Neuronal stem cell (in vitro differentiated cells): ENCODE measurements at regions not wholly inside any gene's neighbourhood (a gene's known extent, or its start where the extent isn't known, plus 50 kb on each side); places are given as distances from the start of the nearest gene placed in this dataset.

Experiments
- DNase-seq: peaks from one replicate; pipeline ENCODE4 v3.0.0-alpha.2; 2013; ENCODE audit warnings: low spot score
- H2AFZ ChIP-seq: one replicate; pipeline ENCODE4 v1.6.1; 2013; ENCODE audit warnings: mild to moderate bottlenecking, low read length, inconsistent platforms
- H2AK5ac ChIP-seq: 2 replicates; pipeline ENCODE4 v1.6.1; 2013; ENCODE audit warnings: low read depth, mild to moderate bottlenecking, inconsistent platforms, low read length, moderate library complexity, mixed read lengths
- H2BK120ac ChIP-seq: 2 replicates; pipeline ENCODE4 v1.6.1; 2013; ENCODE audit warnings: low read depth, mild to moderate bottlenecking, inconsistent platforms, low read length, moderate library complexity, mixed read lengths
- H2BK12ac ChIP-seq: one replicate; pipeline ENCODE4 v1.6.1; 2013; ENCODE audit warnings: low read length, inconsistent platforms
- H2BK15ac ChIP-seq: 2 replicates; pipeline ENCODE4 v1.6.1; 2013; ENCODE audit warnings: mild to moderate bottlenecking, low read length, inconsistent platforms, mixed read lengths
- H2BK5ac ChIP-seq: one replicate; pipeline ENCODE4 v1.6.1; 2013; ENCODE audit warnings: inconsistent platforms, mild to moderate bottlenecking, low read length, moderate library complexity
- H3K14ac ChIP-seq: one replicate; pipeline ENCODE4 v1.6.1; 2013; ENCODE audit warnings: low read length, inconsistent platforms
- H3K18ac ChIP-seq: 2 replicates; pipeline ENCODE4 v1.6.1; 2013; ENCODE audit warnings: low read length, inconsistent platforms
- H3K23ac ChIP-seq: 2 replicates; pipeline ENCODE4 v1.6.1; 2013; ENCODE audit warnings: low read depth, mild to moderate bottlenecking, mixed read lengths, low read length, inconsistent platforms; ENCODE audit not compliant: poor library complexity
- H3K27ac ChIP-seq: replicated peaks from 3 replicates; pipeline ENCODE4 v1.5.1; 2013; ENCODE audit warnings: low read length, inconsistent platforms
- H3K27me3 ChIP-seq, 3 experiments: 2 replicates each; pipeline ENCODE4 v1.6.1; 2013; ENCODE audit warnings: low read length in 3 of 3, mild to moderate bottlenecking in 2 of 3, inconsistent platforms in 1 of 3, low read depth in 1 of 3, mixed read lengths in 1 of 3, moderate library complexity in 1 of 3; ENCODE audit not compliant: control insufficient read depth in 3 of 3, insufficient read depth in 3 of 3
- H3K36me3 ChIP-seq, 2 donors: replicated peaks in 1 of 2; 2 replicates each; pipeline ENCODE4 v1.6.1; 2013; ENCODE audit warnings: low read length in 2 of 2; ENCODE audit not compliant: control insufficient read depth in 2 of 2, insufficient read depth in 2 of 2
- H3K4ac ChIP-seq: 2 replicates; pipeline ENCODE4 v1.6.1; 2013; ENCODE audit warnings: inconsistent platforms, mild to moderate bottlenecking, low read length, moderate library complexity
- H3K4me1 ChIP-seq, 2 donors: 1 replicate in 1 of 2; 2 replicates in 1 of 2; pipeline ENCODE4 v1.6.1; 2013; ENCODE audit warnings: low read length in 2 of 2, low read depth in 1 of 2; ENCODE audit not compliant: control insufficient read depth in 2 of 2, insufficient read depth in 1 of 2
- H3K4me2 ChIP-seq: one replicate; pipeline ENCODE4 v1.6.1; 2013; ENCODE audit warnings: mild to moderate bottlenecking, low read length, inconsistent platforms; ENCODE audit not compliant: insufficient read depth, poor library complexity, severe bottlenecking
- H3K4me3 ChIP-seq, 2 donors: 2 replicates each; pipeline ENCODE4 v1.5.1; 2013; ENCODE audit warnings: low read length in 2 of 2, mild to moderate bottlenecking in 2 of 2, inconsistent platforms in 1 of 2, moderate library complexity in 1 of 2
- H3K79me1 ChIP-seq: one replicate; pipeline ENCODE4 v1.6.1; 2013; ENCODE audit warnings: low read depth, mild to moderate bottlenecking, inconsistent platforms, low read length, moderate library complexity
- H3K9ac ChIP-seq: one replicate; pipeline ENCODE4 v1.6.1; 2013; ENCODE audit warnings: mild to moderate bottlenecking, low read depth, low read length, inconsistent platforms; ENCODE audit not compliant: poor library complexity
- H3K9me3 ChIP-seq, 2 donors: replicated peaks in 1 of 2; 2 replicates each; pipeline versions ENCODE3 to v1.6.1; 2013; ENCODE audit warnings: low read length in 2 of 2, mild to moderate bottlenecking in 2 of 2, inconsistent platforms in 1 of 2, low read depth in 1 of 2, mixed read lengths in 1 of 2, moderate library complexity in 1 of 2; ENCODE audit not compliant: control insufficient read depth in 2 of 2, insufficient read depth in 1 of 2
- H4K8ac ChIP-seq: one replicate; pipeline ENCODE4 v1.6.1; 2013; ENCODE audit warnings: low read depth, mild to moderate bottlenecking, inconsistent platforms, low read length, moderate library complexity
- H4K91ac ChIP-seq: one replicate; pipeline ENCODE4 v1.6.1; 2013; ENCODE audit warnings: low read length, low read depth, mild to moderate bottlenecking, inconsistent platforms; ENCODE audit not compliant: poor library complexity
- WGBS, 2 donors: extraction: QIAGEN DNeasy Blood & Tissue Kit; methylation state at CpG; one replicate each; pipeline ENCODE4 v1.1.7; 2013; ENCODE audit warnings: missing lambda C conversion rate in 2 of 2, mixed read lengths in 1 of 2; ENCODE audit not compliant: insufficient read length in 2 of 2, insufficient replicate concordance in 1 of 2; ENCODE audit errors: extremely low coverage in 2 of 2; 5-methylcytosine and 5-hydroxymethylcytosine counted together

- H3K23ac ChIP-seq = no peak overlapping the region
- no peak overlapping the region for H3K4me2 ChIP-seq
- H2BK15ac ChIP-seq = no peak overlapping the region
- H2AK5ac ChIP-seq = no peak overlapping the region
- H3K9ac ChIP-seq = no peak overlapping the region
- WGBS, 2 donors = no CpG with 5 or more reads among the region's 3 CpGs
- DNase-seq = no peak
- no peak overlapping the region for H4K91ac ChIP-seq
- H3K27ac ChIP-seq = no peak overlapping the region
- H3K18ac ChIP-seq = no peak overlapping the region
- H3K4me3 ChIP-seq = no peak overlapping the region
- H2AFZ ChIP-seq = no peak overlapping the region
- H3K36me3 ChIP-seq = no peaks in the 10 kb centered on the region
- H3K14ac ChIP-seq = no peak overlapping the region
- H3K4ac ChIP-seq = no peak overlapping the region
- H3K4me1 ChIP-seq = peaks cover 0 to 1% of the 10 kb centered on the region in 2 donors
- no peaks in the 10 kb centered on the region for H3K27me3 ChIP-seq
- H2BK12ac ChIP-seq = no peak overlapping the region
- H4K8ac ChIP-seq = no peak overlapping the region
- no peak overlapping the region for H2BK5ac ChIP-seq
- no peak overlapping the region for H2BK120ac ChIP-seq
- H3K79me1 ChIP-seq = no peaks in the 10 kb centered on the region
- H3K9me3 ChIP-seq = peaks cover 2 to 8% of the 10 kb centered on the region in 2 donors
Observed at GRCh38 chr5:125604104-125604503, 819.1 kb upstream of the GRAMD2B start.

GRCh38 chr5:125607018-125607417 lies 816.2 kb upstream of the GRAMD2B start:
- Histone ChIP-seq H3K36me3 (no peaks in the 10 kb centered on the region), H2BK12ac (no peak overlapping the region), H2AFZ (no peak overlapping the region), H2BK5ac (no peak overlapping the region), H3K4me3 (no peak overlapping the region), H3K79me1 (no peaks in the 10 kb centered on the region), H2BK15ac (no peak overlapping the region), H3K4ac (no peak overlapping the region), H3K27me3 (no peaks in the 10 kb centered on the region), H3K27ac (no peak overlapping the region), H3K23ac (no peak overlapping the region), H2BK120ac (no peak overlapping the region), H4K91ac (no peak overlapping the region), H3K9ac (no peak overlapping the region), H3K14ac (no peak overlapping the region), H4K8ac (no peak overlapping the region), H3K4me2 (no peak overlapping the region), H3K4me1 (no peaks in the 10 kb centered on the region), H3K18ac (no peak overlapping the region), H3K9me3 (peaks cover 2 to 8% of the 10 kb centered on the region in 2 donors), H2AK5ac (no peak overlapping the region)
- no peak for DNase-seq
- no CpG with 5 or more reads among the region's 2 CpGs for WGBS, 2 donors

DNA sequence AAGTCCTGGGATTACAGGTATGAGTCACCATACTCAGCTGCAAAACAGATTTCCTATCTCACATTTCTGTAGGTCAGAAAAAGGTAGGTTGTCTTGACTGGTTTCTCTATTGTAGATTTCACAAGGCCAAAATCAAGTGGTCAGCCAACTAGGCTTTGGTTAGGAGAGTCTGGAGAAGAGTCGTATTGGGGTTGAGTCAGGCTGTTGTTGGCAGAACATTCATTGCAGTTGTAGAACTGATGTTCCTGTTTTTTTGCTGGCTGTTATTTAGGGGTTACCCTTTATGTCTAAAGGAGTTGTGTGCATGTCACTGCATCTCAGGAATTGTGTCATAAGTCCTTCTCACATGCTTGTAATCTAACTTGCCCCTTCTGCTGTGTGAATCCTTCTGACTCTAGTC lies 814.2 kb upstream of the GRAMD2B start:
- WGBS, 2 donors = no CpG with 5 or more reads among the region's 1 CpG
- no peak overlapping the region for H2BK5ac ChIP-seq

GRCh38 chr5:125610892-125611291 lies 812.3 kb upstream of the GRAMD2B start:
- no peak overlapping the region for H3K27ac ChIP-seq
- no peaks in the 10 kb centered on the region for H3K27me3 ChIP-seq
- no peak overlapping the region for H4K91ac ChIP-seq
- no peak overlapping the region for H2AK5ac ChIP-seq
- H4K8ac ChIP-seq = no peak overlapping the region
- no peak overlapping the region for H2BK120ac ChIP-seq
- H3K23ac ChIP-seq = no peak overlapping the region
- no peaks in the 10 kb centered on the region for H3K79me1 ChIP-seq
- H3K14ac ChIP-seq = no peak overlapping the region
- no peak for DNase-seq
- H3K9me3 ChIP-seq = peaks cover 2 to 6% of the 10 kb centered on the region in 2 donors
- H2BK15ac ChIP-seq = no peak overlapping the region
- H3K4ac ChIP-seq = no peak overlapping the region
- no peak overlapping the region for H2BK5ac ChIP-seq
- no peaks in the 10 kb centered on the region for H3K4me1 ChIP-seq
- WGBS, 2 donors = no CpG with 5 or more reads among the region's 2 CpGs
- H3K18ac ChIP-seq = no peak overlapping the region
- H3K36me3 ChIP-seq = no peaks in the 10 kb centered on the region
- H3K9ac ChIP-seq = no peak overlapping the region
- H2BK12ac ChIP-seq = no peak overlapping the region
- H2AFZ ChIP-seq = no peak overlapping the region
- H3K4me2 ChIP-seq = no peak overlapping the region
- H3K4me3 ChIP-seq = no peak overlapping the region

More for the DNA sequence above, 814.2 kb upstream of the GRAMD2B start:
- Histone ChIP-seq H3K23ac (no peak overlapping the region), H3K4me3 (no peak overlapping the region), H3K27ac (no peak overlapping the region), H4K8ac (no peak overlapping the region), H3K4ac (no peak overlapping the region), H3K18ac (no peak overlapping the region), H2AFZ (no peak overlapping the region), H2BK15ac (no peak overlapping the region), H2BK12ac (no peak overlapping the region), H2BK120ac (no peak overlapping the region), H4K91ac (no peak overlapping the region), H3K79me1 (no peaks in the 10 kb centered on the region), H3K9me3 (peaks cover 2 to 8% of the 10 kb centered on the region in 2 donors), H3K27me3 (no peaks in the 10 kb centered on the region), H3K9ac (no peak overlapping the region), H3K4me1 (no peaks in the 10 kb centered on the region), H3K14ac (no peak overlapping the region), H3K4me2 (no peak overlapping the region), H2AK5ac (no peak overlapping the region), H3K36me3 (no peaks in the 10 kb centered on the region)
- no peak for DNase-seq
